T-helper 9 cell (primary cell): ENCODE measurements at regions not wholly inside any gene's neighbourhood (a gene's known extent, or its start where the extent isn't known, plus 50 kb on each side); places are given as distances from the start of the nearest gene placed in this dataset.

Experiments
- DNase-seq: peaks from one replicate; pipeline ENCODE4 v3.0.0-alpha.2; 2020

DNA sequence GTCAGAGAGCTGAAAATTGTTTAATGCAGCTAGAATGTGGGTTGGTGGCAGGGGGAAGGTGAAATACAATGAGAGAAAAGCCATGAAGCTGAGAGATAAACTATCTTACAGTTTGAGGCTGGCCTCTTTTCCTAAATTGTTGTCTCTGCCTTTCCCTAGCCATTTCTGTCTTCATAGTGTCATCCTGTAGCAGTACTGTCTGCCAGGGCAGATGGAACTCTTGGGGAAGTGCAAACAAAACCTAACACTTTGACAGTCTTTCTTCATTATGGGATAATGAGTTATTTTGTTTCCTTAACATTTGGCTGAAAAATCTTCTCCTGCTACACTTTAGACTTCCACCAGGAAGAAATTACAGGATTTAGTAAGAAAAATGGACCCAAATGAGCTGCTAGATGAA is 197.8 kb upstream of the ARX start:
- no peak for DNase-seq

DNA sequence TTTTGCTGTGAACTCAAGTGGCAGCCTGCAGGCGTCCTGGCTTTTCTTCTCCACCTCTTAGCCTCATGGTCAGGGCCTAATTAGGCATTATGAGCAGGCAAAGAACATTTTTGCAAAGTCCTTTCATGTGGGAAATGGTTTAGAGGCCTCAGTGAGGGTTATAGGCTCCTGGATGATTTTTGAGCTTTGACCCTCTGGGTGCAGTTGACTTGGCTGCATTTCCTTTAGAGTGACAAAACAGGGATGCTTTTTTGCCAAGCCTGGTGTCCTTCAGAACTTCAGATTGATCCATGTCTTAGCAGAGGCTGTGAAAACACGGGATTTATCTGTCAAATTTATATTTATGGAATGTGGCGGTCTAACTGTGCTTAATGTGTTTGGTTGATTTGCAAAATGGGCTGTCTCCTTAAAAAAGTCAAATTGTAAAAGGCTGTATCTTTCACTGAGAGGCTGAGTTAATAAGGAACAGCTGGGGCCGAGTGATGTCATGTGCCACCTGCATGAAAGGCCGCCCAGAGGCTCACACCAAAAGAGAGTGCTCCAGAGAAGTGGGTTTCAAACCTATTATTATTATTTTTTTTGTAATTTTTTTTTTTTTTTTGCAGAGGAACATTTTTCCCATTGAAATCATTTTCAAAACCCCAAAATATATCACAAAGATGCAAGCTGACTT is 192.2 kb upstream of the ARX start:
- DNase-seq = no peak

GRCh38 chrX:25206778-25207177 is 191.0 kb upstream of the ARX start:
- DNase-seq = no peak

GRCh38 chrX:25204182-25204581 is 188.4 kb upstream of the ARX start:
- no peak for DNase-seq

DNA sequence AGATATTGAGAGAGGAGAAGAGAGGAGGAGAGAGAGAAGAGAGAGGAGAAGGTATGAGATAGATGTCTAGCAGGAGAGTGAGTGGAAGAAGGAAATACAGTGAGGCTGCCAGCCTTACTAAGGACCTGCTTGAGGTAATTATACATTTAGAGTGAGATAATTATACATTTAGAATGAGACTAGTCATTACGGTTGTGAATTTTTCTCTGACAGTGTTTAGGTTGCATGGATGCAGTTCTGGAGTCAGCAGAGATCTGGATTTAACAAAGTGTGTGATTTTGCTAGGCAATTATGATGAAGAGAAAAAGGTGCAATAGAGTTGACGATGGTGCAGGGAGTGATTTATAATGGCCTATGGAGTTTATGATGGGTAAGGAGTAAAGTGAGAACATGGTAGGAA is 187.1 kb upstream of the ARX start:
- DNase-seq = no peak

GRCh38 chrX:25198891-25199290 is 183.1 kb upstream of the ARX start:
- no peak for DNase-seq

GRCh38 chrX:25198253-25198652 is 182.5 kb upstream of the ARX start:
- DNase-seq = no peak

GRCh38 chrX:25196221-25196620 is 180.5 kb upstream of the ARX start:
- no peak for DNase-seq

DNA sequence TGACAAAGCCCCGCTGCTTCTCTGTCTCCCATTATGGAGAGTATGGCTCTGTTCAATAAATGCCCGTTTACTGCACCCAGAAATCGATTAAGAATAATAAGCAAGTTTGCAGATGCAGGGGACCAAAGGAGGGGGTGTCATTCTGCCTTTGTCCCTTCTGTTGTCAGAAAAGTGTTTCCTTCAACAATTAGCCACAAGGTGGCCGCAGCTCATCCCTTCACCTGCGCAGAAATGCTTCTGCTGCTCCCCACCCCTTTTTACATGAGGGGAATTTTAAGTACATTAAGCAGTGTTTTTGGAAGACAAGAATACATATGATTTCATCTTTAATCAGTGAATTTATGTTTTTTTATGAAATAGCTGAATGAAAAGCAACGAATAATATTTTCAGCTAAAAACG is 175.6 kb upstream of the ARX start:
- DNase-seq = no peak

- DNase-seq = no peak
Observed at GRCh38 chrX:25181775-25182174, 166.0 kb upstream of the ARX start.

- no peak for DNase-seq
Observed at GRCh38 chrX:25180242-25180641, 164.5 kb upstream of the ARX start.

DNA sequence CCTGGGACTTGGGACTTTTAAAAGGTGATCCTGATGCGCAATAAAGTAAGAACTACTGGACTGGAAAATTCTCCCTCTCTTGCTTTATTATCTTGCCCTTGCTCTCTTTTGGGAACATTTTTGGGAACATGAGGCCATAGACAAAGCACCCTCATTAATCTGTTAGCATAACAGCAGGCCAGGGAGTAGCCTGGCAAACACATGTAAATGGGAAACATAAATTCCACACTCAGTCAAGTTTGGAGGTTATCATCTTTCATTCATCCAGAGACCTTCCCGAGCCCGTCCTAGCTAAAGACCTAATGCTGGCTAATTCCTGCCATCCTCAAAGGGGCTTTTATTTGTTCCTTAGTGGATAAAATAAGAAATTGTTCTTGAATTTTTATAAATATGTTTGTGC is 162.8 kb upstream of the ARX start:
- DNase-seq = no peak

GRCh38 chrX:25175743-25176142 is 160.0 kb upstream of the ARX start:
- DNase-seq = no peak

GRCh38 chrX:25175171-25175570 is 159.4 kb upstream of the ARX start:
- DNase-seq = no peak

DNA sequence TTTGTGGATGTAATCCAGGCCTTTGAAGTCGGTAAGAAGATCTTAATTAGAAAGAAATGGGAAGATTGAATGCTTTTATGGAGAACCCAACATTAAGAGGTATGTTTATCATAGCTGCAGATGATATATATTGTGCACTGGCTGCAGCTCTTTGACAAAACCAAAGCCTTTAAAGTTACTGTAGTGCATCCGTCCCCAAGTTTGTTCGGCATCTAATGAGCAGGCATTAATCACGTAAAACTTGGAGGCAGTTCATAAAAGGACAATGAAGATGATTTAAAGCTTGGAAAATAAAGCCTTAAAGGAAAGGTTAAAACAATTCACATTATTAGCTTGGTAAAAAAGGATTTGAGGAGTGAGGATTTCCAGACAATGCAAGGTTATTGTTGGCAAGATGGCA is 150.8 kb upstream of the ARX start:
- DNase-seq = no peak

GRCh38 chrX:25166145-25166544 is 150.4 kb upstream of the ARX start:
- no peak for DNase-seq

DNA sequence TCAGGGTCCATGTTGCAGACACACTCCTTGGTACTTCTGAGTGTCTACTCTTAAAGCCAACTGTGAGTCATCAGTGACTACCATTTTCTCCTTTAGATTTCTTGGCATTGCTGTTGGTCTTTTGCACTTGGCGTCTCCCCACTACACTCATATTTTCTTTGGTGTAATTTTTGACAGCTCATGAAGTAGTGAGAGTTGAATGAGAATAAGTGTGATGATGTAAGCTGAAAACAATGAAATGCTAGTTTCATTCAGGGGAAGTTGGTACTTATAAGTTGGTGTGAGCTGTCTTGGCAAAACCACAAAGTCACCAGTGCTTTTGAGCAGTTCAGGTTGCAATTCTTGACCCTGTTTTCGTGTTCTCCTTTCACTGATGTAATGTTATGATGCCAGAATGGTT is 142.9 kb upstream of the ARX start:
- DNase-seq = no peak

GRCh38 chrX:25156832-25157231 is 141.1 kb upstream of the ARX start:
- DNase-seq = no peak

DNA sequence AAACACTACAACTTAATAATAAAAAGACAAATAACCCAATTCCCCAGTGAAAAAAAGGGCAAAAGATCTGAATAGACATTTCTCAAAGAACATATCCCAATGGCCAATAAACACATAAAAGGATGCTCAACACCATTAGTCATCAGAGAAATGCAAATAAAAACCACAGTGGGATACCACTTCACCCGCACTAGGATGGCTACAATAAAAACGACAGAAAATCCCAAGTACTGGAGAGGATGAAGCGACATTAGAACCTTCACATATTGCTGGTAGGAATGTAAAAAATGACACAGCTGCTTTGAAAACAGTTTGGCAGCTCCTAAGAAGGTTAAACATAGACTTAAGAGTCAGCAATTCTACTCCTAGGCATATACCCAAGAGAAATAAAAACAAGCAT is 140.6 kb upstream of the ARX start:
- no peak for DNase-seq

- DNase-seq = no peak
Observed at GRCh38 chrX:25154168-25154567, 138.4 kb upstream of the ARX start.

GRCh38 chrX:25151749-25152148 is 136.0 kb upstream of the ARX start:
- DNase-seq = no peak

DNA sequence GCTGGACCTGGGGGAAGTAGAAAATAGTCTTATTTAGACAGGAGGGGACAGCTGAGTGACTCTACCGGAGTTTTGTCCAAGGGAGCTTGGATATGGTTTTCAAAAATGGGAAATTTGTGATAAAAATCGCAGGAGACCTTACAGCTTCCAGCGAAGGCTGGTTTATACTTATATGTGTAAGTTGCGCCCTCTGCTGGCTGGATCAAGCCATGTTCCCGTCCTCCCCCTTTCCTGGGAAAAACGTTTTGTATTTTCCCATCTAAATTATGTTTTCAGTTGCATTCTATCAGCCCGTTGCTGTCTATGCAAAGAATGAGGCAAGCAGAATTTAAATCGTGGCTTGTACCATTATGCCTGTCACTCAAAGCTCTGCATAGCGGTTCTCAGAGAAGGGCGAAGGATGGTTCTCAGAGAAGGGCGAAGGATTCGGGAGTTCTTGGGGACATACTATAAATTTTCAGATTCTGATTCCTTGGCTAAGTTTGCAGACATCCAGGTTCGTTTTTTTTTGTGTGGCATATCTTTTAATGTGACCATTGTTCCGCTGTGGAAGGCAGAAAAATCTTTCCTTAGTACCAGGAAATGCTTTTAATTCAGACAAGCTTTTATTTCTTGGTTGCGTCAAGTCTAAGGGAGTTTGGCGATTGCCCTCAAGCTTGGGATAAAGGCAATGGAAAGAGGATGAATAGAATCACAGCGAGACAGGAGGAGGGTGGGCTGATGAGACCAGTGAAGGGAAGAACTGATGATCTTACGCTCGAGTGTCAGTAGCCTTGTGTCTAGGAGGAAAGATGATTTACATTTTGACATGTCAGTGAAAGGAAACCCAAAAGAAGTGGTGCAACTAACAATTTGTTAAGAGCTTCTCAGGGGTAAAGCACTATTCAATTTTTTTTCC is 128.5 kb upstream of the ARX start:
- DNase-seq = peak; percentile 26

GRCh38 chrX:25143596-25143995 is 127.8 kb upstream of the ARX start:
- no peak for DNase-seq

DNA sequence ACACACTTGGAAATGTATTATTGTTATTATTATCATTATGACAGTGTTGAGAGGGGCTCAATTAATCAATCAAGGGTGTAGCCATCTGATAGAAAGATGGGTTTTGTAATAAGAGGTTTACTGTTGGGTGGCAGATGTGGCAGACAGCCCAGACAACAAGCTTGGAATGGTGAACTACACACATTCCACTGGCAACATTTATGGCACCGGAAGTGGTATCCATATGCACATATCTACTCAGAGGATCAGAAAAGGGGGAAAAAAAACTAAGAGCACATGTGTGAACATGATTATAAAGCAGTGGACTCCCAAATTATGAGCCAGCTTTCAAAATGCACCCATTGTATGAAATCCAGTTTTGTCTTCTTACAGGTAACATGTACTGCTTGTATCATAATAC is 125.9 kb upstream of the ARX start:
- no peak for DNase-seq

DNA sequence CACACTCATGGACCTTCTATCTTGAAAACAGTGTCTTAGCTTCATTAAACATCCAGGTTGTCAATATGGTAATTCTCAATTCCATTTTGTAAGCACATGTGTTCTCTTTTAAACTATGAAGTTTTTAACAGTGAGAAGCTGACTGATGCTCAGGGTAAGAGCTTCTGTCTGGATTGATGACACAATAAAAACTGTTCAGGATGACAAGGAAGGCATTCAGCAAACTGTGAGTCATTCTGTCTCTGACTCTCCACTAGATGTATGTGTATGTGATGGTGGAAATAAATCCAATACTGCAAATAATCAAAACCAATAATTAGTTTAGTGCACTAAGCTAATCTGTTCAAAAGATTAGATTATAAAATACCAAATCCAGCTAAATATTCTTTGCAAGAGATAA is 115.3 kb upstream of the ARX start:
- DNase-seq = no peak
